ENCODE measurements at regions not wholly inside any gene's neighbourhood (a gene's known extent, or its start where the extent isn't known, plus 50 kb on each side); places are given as distances from the start of the nearest gene placed in this dataset.

DNA sequence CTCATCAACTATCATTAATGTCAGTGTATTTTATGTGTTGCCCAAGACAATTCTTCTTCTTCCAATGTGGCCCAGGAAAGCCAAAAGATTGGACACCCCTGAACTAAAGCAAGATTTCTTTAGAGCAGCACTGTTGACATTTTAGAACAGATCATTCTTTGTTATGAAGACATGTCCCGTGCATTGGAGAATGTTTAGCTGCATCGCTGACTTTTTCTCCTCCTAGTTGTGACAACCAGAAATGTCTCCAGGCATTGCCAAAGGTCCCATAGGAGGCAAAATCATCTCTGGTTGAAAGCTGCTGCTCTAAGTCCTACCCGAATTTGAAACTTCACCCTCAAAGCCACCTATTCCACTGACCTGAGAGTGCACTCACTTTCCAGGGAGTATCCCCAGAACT, 62.7 kb upstream of the IRX6 start:
- intact Hi-C loops (cut with micrococcal nuclease), result no loop called here

DNA sequence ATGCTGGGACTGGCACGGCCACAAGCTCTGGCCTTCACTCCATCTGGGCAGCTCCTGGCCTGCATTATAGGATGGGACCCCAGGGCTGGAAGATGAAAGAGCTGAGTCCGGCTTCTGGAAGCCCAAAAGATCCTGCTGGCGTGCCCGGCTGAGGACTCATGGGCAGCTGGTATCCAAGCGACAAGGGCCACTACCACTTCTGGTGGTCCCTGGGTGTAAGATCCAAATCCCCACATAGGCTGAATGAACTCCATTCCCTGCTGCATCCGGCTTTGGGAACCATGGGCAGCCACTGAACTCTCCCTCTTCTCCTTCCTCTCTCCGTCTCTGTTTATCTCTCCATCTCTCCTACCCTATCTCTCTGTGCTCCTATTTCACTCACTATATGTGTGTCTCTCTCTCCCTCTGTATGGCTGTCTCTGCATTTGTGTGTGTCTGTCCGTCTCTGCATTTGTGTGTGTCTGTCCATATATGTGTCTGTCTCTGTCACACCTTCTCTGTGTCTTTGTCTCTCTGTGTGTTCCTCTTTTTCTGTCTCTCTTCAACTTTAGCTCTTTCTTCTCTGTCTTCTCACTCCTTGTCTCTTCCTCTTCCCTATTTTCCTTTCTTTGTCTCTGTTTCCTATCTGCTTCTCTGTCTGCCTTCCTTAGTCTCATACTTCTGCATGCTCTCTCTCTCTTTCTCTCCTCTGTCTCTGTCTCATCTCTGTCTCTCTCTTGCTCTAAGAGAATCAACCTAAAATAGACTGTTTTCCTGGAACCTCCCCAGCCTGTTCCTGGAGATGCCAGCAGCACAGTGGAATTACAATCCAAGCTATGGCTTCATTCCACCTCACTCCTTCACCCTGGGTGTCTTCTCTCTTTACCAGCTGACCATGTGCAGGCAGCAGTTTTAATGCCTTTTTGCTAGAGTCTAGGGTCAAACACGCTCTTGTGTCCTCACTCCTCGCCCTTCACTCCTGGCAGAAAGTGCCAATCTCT, 60.4 kb upstream of the IRX6 start:
- intact Hi-C loops (cut with micrococcal nuclease), result no loop called here

DNA sequence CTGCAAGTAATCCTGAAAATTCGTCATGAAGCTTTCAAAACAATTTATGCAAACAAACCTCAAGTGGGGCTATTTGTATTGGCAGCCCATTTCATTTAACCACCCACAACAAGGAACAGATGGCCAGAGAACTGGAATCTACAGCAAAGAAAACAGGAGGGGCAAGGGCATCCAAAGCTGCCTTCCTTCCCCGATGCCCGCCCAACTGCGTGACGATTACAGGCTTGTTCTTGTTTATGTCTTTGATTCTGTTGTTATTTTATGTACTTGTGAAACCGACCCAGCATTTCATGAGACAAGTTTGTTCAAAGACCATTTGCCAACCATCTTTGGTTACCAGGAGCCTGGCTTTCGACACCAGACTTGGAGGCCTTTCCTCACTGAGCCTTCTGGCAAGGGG, 59.1 kb upstream of the IRX6 start:
- intact Hi-C loops (cut with micrococcal nuclease), result no loop called here

DNA sequence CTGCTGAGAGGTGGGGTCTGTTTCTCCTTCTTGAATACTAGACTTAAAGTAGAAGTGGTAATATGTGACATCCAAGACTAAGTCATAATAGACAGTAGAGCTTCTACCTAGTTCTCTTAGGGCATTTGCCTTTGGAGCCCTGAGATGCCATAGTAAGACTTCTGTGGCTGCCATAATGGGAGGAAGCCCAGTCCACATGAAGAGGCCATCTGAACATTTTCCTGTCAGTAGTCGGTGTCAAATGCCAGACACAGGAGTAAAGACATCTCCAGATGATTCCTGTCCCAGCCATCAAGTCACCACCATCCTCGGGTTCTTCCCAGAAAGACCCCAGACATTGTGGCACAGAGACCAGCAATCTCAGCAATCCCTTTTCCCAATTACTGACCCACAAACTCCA, 58.1 kb upstream of the IRX6 start:
- intact Hi-C loops (cut with micrococcal nuclease), result no loop called here

DNA sequence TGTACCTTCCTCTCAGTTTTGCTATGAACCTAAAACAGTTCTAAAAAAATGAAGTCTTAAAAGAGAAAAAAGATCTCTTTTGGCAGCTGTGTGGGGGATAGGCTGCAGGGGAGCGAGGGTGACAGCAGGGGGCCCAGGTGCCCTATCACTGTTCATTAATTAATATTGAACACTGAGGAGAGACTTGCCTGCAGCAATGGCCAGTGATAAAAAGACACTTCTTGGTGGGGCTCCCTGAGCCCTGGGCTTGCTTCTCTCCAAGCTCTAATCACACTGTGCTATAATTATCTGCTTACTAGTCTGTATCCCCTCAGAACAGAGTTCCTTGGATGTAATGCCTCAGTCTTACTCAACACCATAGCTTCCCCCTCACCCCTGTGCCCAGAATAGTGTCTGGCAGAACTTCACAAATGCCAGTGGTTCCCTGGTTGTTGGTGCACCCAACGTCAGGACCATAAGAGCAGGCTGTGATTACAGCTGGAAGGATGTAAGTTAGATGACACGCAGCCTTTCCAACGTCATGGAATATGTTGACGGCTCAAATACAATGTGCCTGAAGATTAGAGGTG, 52.0 kb upstream of the IRX6 start:
- intact Hi-C loops (cut with micrococcal nuclease), result no loop called here

DNA sequence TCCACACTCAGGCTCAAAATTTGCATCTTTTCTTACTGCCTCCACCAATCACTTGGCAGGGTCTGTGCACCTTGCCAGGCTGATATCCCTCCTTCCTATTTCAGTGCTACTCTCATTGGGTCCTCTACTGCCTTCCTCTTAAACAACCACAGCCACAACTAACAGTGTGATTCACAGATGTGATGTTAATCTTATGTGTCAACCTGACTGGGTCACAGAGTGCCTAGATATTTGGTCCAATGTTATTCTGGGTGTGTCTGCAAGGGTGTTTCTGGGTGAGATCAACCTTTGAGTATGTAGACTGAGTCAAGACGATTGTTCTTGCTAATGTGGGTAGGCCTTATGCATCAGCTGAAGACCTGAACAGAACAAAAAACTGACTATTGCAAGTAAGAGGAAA, 51.3 kb upstream of the IRX6 start:
- intact Hi-C loops (cut with micrococcal nuclease), result no loop called here

DNA sequence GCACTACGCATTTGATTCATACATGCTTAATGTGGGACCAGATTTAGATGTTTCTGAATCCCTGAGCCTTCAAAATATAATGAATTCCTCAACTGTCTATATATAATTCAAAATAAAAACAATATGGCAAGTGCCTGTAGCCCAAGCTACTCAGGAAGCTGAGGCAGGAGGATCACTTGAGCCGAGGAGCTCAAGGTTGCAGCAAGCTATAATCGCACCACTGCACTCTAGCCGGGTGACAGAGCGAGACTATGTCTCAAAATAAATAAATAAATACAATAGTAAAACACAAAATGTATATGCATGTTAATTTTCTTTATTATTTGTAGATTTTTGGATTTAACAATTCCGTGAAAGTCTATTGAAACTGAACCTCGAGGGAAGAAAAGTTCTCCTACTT, 50.6 kb upstream of the IRX6 start:
- intact Hi-C loops (cut with micrococcal nuclease), result no loop called here

DNA sequence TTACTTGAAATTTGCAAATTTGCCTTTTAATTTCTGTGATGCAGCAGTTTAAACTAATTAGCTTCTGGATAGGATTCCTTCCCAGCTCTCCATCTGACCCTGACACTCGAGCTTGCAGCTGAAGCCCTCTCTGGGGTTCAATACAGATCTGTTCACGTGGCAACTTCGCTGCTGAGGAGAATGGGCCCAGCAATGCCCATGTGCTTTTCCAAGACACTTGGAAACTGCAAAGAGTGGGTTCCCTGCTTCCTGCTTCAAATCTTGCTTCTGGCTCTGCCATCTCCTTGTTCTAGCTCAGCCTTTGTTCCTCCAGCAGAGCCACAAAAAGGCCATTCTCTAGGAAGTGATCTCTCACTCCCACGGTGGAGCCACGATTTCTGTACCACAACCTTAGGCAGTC, 50.0 kb upstream of the IRX6 start:
- intact Hi-C loops (cut with micrococcal nuclease), result no loop called here
